ENCODE measurements at regions not wholly inside any gene's neighbourhood (a gene's known extent, or its start where the extent isn't known, plus 50 kb on each side); places are given as distances from the start of the nearest gene placed in this dataset.

GRCh38 chr5:58080573-58080972, 379.3 kb downstream of the PLK2 start:
- H3K36me3 Mint-ChIP-seq (ENCODE audit: low read depth, unreplicated experiment): no peaks in the 10 kb centered on the region
- Histone ChIP-seq H3K9me3 (ENCODE audit: insufficient read depth, low read depth, low read length) (no peaks in the 10 kb centered on the region), H3K27me3 (ENCODE audit: insufficient read depth, low read length) (no peaks in the 10 kb centered on the region), H3K4me1 (ENCODE audit: insufficient read depth, low read length) (peaks cover under 1% of the 10 kb centered on the region), H3K27ac (ENCODE audit: low read depth, low read length) (no peak overlapping the region), H3K4me2 (ENCODE audit: low read length) (no peak overlapping the region), H3K79me2 (ENCODE audit: insufficient read depth, low read length) (no peaks in the 10 kb centered on the region), H3K36me3 (ENCODE audit: insufficient read depth, low read length) (no peaks in the 10 kb centered on the region), H4K20me1 (ENCODE audit: insufficient read depth, low read length) (no peaks in the 10 kb centered on the region), H2AFZ (ENCODE audit: low read depth, low read length) (no peak overlapping the region), H3K4me3 (ENCODE audit: insufficient read depth, low read depth, low read length) (no peak overlapping the region), H3K9ac (ENCODE audit: low read length) (no peak overlapping the region)
- no peak for TF ChIP-seq EZH2 (IDR thresholded peaks at IDR 0.05; ENCODE audit: insufficient read depth, low read length)
- H3K27me3 Mint-ChIP-seq (ENCODE audit: low read depth, unreplicated experiment): no peaks in the 10 kb centered on the region
- peak; percentile 25 for DNase-seq (ENCODE audit: low read depth)
- H3K4me3 Mint-ChIP-seq (ENCODE audit: unreplicated experiment): no peak overlapping the region
- FAIRE-seq: no peak
- no peaks in the 10 kb centered on the region for H3K9me3 Mint-ChIP-seq (ENCODE audit: unreplicated experiment)
- peaks cover 4% of the 10 kb centered on the region for H3K4me1 Mint-ChIP-seq (ENCODE audit: low read depth, unreplicated experiment)
- no peak overlapping the region for H3K27ac Mint-ChIP-seq (ENCODE audit: unreplicated experiment)

- DNase-seq (ENCODE audit: low read depth) (no peak), FAIRE-seq (no peak)
- no peaks in the 10 kb centered on the region for H3K36me3 Mint-ChIP-seq (ENCODE audit: low read depth, unreplicated experiment)
- Histone ChIP-seq H3K36me3 (ENCODE audit: insufficient read depth, low read length) (no peaks in the 10 kb centered on the region), H3K9ac (ENCODE audit: low read length) (no peak overlapping the region), H3K9me3 (ENCODE audit: insufficient read depth, low read depth, low read length) (no peaks in the 10 kb centered on the region), H4K20me1 (ENCODE audit: insufficient read depth, low read length) (no peaks in the 10 kb centered on the region), H3K4me3 (ENCODE audit: insufficient read depth, low read depth, low read length) (no peak overlapping the region), H3K4me2 (ENCODE audit: low read length) (no peak overlapping the region), H3K79me2 (ENCODE audit: insufficient read depth, low read length) (no peaks in the 10 kb centered on the region), H2AFZ (ENCODE audit: low read depth, low read length) (no peak overlapping the region), H3K27me3 (ENCODE audit: insufficient read depth, low read length) (no peaks in the 10 kb centered on the region), H3K4me1 (ENCODE audit: insufficient read depth, low read length) (no peaks in the 10 kb centered on the region), H3K27ac (ENCODE audit: low read depth, low read length) (no peak overlapping the region)
- TF ChIP-seq CTCF (IDR thresholded peaks at IDR 0.05; ENCODE audit: insufficient read depth, low read depth, low read length): no peak
- TF ChIP-seq EZH2 (IDR thresholded peaks at IDR 0.05; ENCODE audit: insufficient read depth, low read length): no peak
- no peaks in the 10 kb centered on the region for H3K27me3 Mint-ChIP-seq (ENCODE audit: low read depth, unreplicated experiment)
- no peaks in the 10 kb centered on the region for H3K9me3 Mint-ChIP-seq (ENCODE audit: unreplicated experiment)
- peaks cover 4% of the 10 kb centered on the region for H3K4me1 Mint-ChIP-seq (ENCODE audit: low read depth, unreplicated experiment)
- H3K27ac Mint-ChIP-seq (ENCODE audit: unreplicated experiment): no peak overlapping the region
- no peak overlapping the region for H3K4me3 Mint-ChIP-seq (ENCODE audit: unreplicated experiment)
Measured at GRCh38 chr5:58077966-58078365, 381.9 kb downstream of the PLK2 start.

DNA sequence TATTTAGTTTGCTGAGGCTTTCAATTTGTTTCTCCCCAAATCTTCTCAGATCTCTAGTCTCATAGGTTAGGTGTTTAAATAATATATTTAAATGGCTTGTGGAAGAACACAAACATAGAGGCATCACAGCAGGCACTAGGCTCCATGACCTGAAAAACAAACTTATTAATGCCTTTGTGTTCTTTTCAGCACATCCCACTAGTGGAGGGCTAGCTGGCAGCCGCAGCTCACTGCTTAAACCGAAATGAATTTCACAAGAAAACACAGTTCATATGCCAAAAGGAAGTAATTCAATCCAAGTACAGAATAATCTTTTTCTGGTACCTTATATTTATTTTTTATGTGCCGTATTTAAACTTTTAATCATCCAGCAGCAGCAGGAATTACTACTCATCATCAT, 382.5 kb downstream of the PLK2 start:
- Histone ChIP-seq H3K4me2 (ENCODE audit: low read length) (no peak overlapping the region), H3K27me3 (ENCODE audit: insufficient read depth, low read length) (no peaks in the 10 kb centered on the region), H3K4me1 (ENCODE audit: insufficient read depth, low read length) (peaks cover 3% of the 10 kb centered on the region), H3K36me3 (ENCODE audit: insufficient read depth, low read length) (no peaks in the 10 kb centered on the region), H2AFZ (ENCODE audit: low read depth, low read length) (no peak overlapping the region), H3K4me3 (ENCODE audit: insufficient read depth, low read depth, low read length) (no peak overlapping the region), H3K79me2 (ENCODE audit: insufficient read depth, low read length) (no peaks in the 10 kb centered on the region), H3K27ac (ENCODE audit: low read depth, low read length) (no peak overlapping the region), H3K9me3 (ENCODE audit: insufficient read depth, low read depth, low read length) (no peaks in the 10 kb centered on the region), H3K9ac (ENCODE audit: low read length) (no peak overlapping the region), H4K20me1 (ENCODE audit: insufficient read depth, low read length) (no peaks in the 10 kb centered on the region)
- Mint-ChIP-seq H3K27ac (ENCODE audit: unreplicated experiment) (no peak overlapping the region), H3K27me3 (ENCODE audit: low read depth, unreplicated experiment) (no peaks in the 10 kb centered on the region), H3K4me1 (ENCODE audit: low read depth, unreplicated experiment) (peaks cover 2% of the 10 kb centered on the region), H3K4me3 (ENCODE audit: unreplicated experiment) (no peak overlapping the region), H3K9me3 (ENCODE audit: unreplicated experiment) (no peaks in the 10 kb centered on the region), H3K36me3 (ENCODE audit: low read depth, unreplicated experiment) (no peaks in the 10 kb centered on the region)
- TF ChIP-seq CTCF (IDR thresholded peaks at IDR 0.05; ENCODE audit: insufficient read depth, low read depth, low read length) (no peak), EZH2 (IDR thresholded peaks at IDR 0.05; ENCODE audit: insufficient read depth, low read length) (no peak)
- DNase-seq (ENCODE audit: low read depth) (no peak), FAIRE-seq (no peak)
